Lung (tissue), 11 donors: ENCODE measurements at regions not wholly inside any gene's neighbourhood (a gene's known extent, or its start where the extent isn't known, plus 50 kb on each side); places are given as distances from the start of the nearest gene placed in this dataset.

Experiments used
- ATAC-seq: fragments of 200-7000 bp; cut with Tn5 transposase; one replicate; pipeline ENCODE4 v1.9.1; 2020; ENCODE audit warnings: moderate number of reproducible peaks; ENCODE audit not compliant: insufficient read depth, low FRiP score
- DNase-seq, 3 donors: peaks; one replicate each; pipeline ENCODE4 v3.0.0-alpha.2; 2013 to 2017
- H3K27ac ChIP-seq, 2 donors: one replicate each; pipeline ENCODE4 v1.5.1; 2013; ENCODE audit warnings: mild to moderate bottlenecking in 2 of 2, moderate library complexity in 2 of 2, control low read depth in 1 of 2, inconsistent platforms in 1 of 2, low read depth in 1 of 2, low read length in 1 of 2
- H3K27me3 ChIP-seq, 3 donors: one replicate each; pipeline ENCODE4 v1.5.1; 2013; ENCODE audit warnings: low read length in 2 of 3; ENCODE audit not compliant: control insufficient read depth in 3 of 3, insufficient read depth in 3 of 3
- H3K36me3 ChIP-seq, 4 donors: one replicate each; pipeline ENCODE4 v1.5.1; 2013; ENCODE audit warnings: low read length in 4 of 4, mild to moderate bottlenecking in 1 of 4, moderate library complexity in 1 of 4; ENCODE audit not compliant: control insufficient read depth in 4 of 4, insufficient read depth in 4 of 4
- H3K4me1 ChIP-seq, 5 donors: one replicate each; pipeline ENCODE4 v1.5.1; 2013; ENCODE audit warnings: low read length in 5 of 5, mild to moderate bottlenecking in 2 of 5, moderate library complexity in 1 of 5; ENCODE audit not compliant: control insufficient read depth in 5 of 5, insufficient read depth in 5 of 5
- H3K4me3 ChIP-seq: one replicate; pipeline ENCODE4 v1.5.1; 2013; ENCODE audit warnings: mild to moderate bottlenecking, control low read depth, moderate library complexity
- H3K9ac ChIP-seq, 2 donors: one replicate each; pipeline ENCODE4 v1.5.1; 2013; ENCODE audit warnings: low read length in 2 of 2, control low read depth in 1 of 2; ENCODE audit not compliant: insufficient read depth in 1 of 2
- H3K9me3 ChIP-seq, 4 donors: one replicate each; pipeline ENCODE4 v1.5.1; 2013; ENCODE audit warnings: low read length in 3 of 4, mild to moderate bottlenecking in 1 of 4, moderate library complexity in 1 of 4; ENCODE audit not compliant: control insufficient read depth in 4 of 4, insufficient read depth in 3 of 4
- CTCF ChIP-seq: IDR thresholded peaks from 2 replicates; pipeline ENCODE4 v1.5.1; 2012; ENCODE audit warnings: mild to moderate bottlenecking; ENCODE audit errors: control extremely low read depth, extremely low read depth
- WGBS, 2 donors: extraction: QIAGEN DNeasy Blood & Tissue Kit; methylation state at CpG; one replicate each; pipeline ENCODE4 v1.1.7; 2013; 5-methylcytosine and 5-hydroxymethylcytosine counted together
- donor health status: control.
- donor health status: control.
- donor health status: Bipolar disorder and iron deficiency.
- donor health status: healthy.
- donor health status: DM: yes; HTN: yes; CAD: no.

GRCh38 chr2:88307817-88308216, 137.7 kb downstream of the THNSL2 start:
- ATAC-seq = no peak
- no peaks in the 10 kb centered on the region for H3K27me3 ChIP-seq
- DNase-seq = no peak
- H3K9ac ChIP-seq = no peak overlapping the region
- no peak overlapping the region for H3K4me3 ChIP-seq
- no peaks in the 10 kb centered on the region for H3K36me3 ChIP-seq
- no peak for TF ChIP-seq CTCF
- no peaks in the 10 kb centered on the region for H3K4me1 ChIP-seq
- H3K27ac ChIP-seq = no peak overlapping the region
- peaks cover 0 to 12% (median 4%) of the 10 kb centered on the region in 4 donors for H3K9me3 ChIP-seq

GRCh38 chr2:88303865-88304264, 133.7 kb downstream of the THNSL2 start:
- DNase-seq (no peak), ATAC-seq (no peak)
- H3K9ac ChIP-seq = no peak overlapping the region
- H3K4me3 ChIP-seq = no peak overlapping the region
- no peaks in the 10 kb centered on the region for H3K4me1 ChIP-seq
- no peaks in the 10 kb centered on the region for H3K27me3 ChIP-seq
- no peak overlapping the region for H3K27ac ChIP-seq
- TF ChIP-seq CTCF = no peak
- 85 to 96% methylated on average over 3 of the region's 3 CpGs for WGBS, 2 donors
- H3K36me3 ChIP-seq = no peaks in the 10 kb centered on the region
- H3K9me3 ChIP-seq = peaks cover 0 to 9% (median under 1%) of the 10 kb centered on the region in 4 donors

GRCh38 chr2:88296247-88296646, 126.1 kb downstream of the THNSL2 start:
- no peak overlapping the region for H3K4me3 ChIP-seq
- no peak overlapping the region for H3K27ac ChIP-seq
- TF ChIP-seq CTCF = no peak
- H3K4me1 ChIP-seq = no peaks in the 10 kb centered on the region
- no peaks in the 10 kb centered on the region for H3K36me3 ChIP-seq
- DNase-seq (no peak), ATAC-seq (no peak)
- WGBS, 2 donors = 91 to 92% methylated on average over 2 of the region's 2 CpGs
- H3K9me3 ChIP-seq = peaks cover 0 to 2% (median under 1%) of the 10 kb centered on the region in 4 donors
- H3K9ac ChIP-seq = no peak overlapping the region
- no peaks in the 10 kb centered on the region for H3K27me3 ChIP-seq

- ATAC-seq (no peak), DNase-seq (no peak)
- H3K36me3 ChIP-seq = no peaks in the 10 kb centered on the region
- no peak overlapping the region for H3K27ac ChIP-seq
- peaks cover 0 to 5% (median 0%) of the 10 kb centered on the region in 5 donors for H3K4me1 ChIP-seq
- WGBS, 2 donors = 35 to 47% methylated on average over 43 of the region's 43 CpGs
- peaks cover 0 to 4% (median 0%) of the 10 kb centered on the region in 4 donors for H3K9me3 ChIP-seq
- no peak overlapping the region for H3K4me3 ChIP-seq
- H3K27me3 ChIP-seq = peaks cover 10 to 13% (median 11%) of the 10 kb centered on the region in 3 donors
- no peak overlapping the region for H3K9ac ChIP-seq
- no peak for TF ChIP-seq CTCF
Observed at GRCh38 chr2:88283886-88284592, 113.9 kb downstream of the THNSL2 start.
